ENCODE measurements at regions not wholly inside any gene's neighbourhood (a gene's known extent, or its start where the extent isn't known, plus 50 kb on each side); places are given as distances from the start of the nearest gene placed in this dataset.

- H3K4me3 ChIP-seq: no peak overlapping the region
- no peaks in the 10 kb centered on the region for H3K36me3 ChIP-seq
- no peak overlapping the region for H3K27ac ChIP-seq
- DNase-seq (ENCODE audit: low read depth in 1 of 2, low spot score in 1 of 2): no peak
- no peaks in the 10 kb centered on the region for H3K4me1 ChIP-seq (ENCODE audit: low read depth)
- H3K9me3 ChIP-seq (ENCODE audit: low read depth): peaks cover 2% of the 10 kb centered on the region
- H3K27me3 ChIP-seq: no peaks in the 10 kb centered on the region
- no peak for TF ChIP-seq CTCF (IDR thresholded peaks at IDR 0.05; ENCODE audit: low read depth, low read length)
These were observed 54.8 kb upstream of the SPON1 start for GRCh38 chr11:13907678-13908077.

GRCh38 chr11:13908535-13908934, 54.0 kb upstream of the SPON1 start:
- Histone ChIP-seq H3K36me3 (no peaks in the 10 kb centered on the region), H3K27ac (no peak overlapping the region), H3K4me3 (no peak overlapping the region), H3K4me1 (ENCODE audit: low read depth) (no peaks in the 10 kb centered on the region), H3K27me3 (no peaks in the 10 kb centered on the region), H3K9me3 (ENCODE audit: low read depth) (peaks cover 2% of the 10 kb centered on the region)
- no peak for DNase-seq (ENCODE audit: low read depth in 1 of 2, low spot score in 1 of 2)
- no peak for TF ChIP-seq CTCF (IDR thresholded peaks at IDR 0.05; ENCODE audit: low read depth, low read length)
